Esophagus squamous epithelium (tissue), 4 donors: ENCODE measurements at regions not wholly inside any gene's neighbourhood (a gene's known extent, or its start where the extent isn't known, plus 50 kb on each side); places are given as distances from the start of the nearest gene placed in this dataset.
"Not testable (repeated sequence)": the region's sequence is repeated elsewhere in the genome, so short reads cannot be mapped to it uniquely, and the experiment has no call there.

Source experiments
- CTCF ChIP-seq, 6 experiments: fragments of 450-650 bp in 4 of 6; fragments of 200-600 bp in 2 of 6; sonication (generic) in 2 of 6; IDR thresholded peaks; one replicate each; pipeline ENCODE4 v1.5.1; 2016 to 2019; ENCODE audit warnings: antibody characterized with exemption in 6 of 6, mild to moderate bottlenecking in 4 of 6, moderate library complexity in 4 of 6
- POLR2A ChIP-seq, 4 donors: fragments of 450-650 bp; IDR thresholded peaks; one replicate each; pipeline ENCODE4 v1.6.1; 2017; ENCODE audit warnings: antibody characterized with exemption in 4 of 4, mild to moderate bottlenecking in 4 of 4, moderate library complexity in 3 of 4

- not testable (repeated sequence) for TF ChIP-seq POLR2A, CTCF (IDR thresholded peaks at IDR 0.05)
Measured at GRCh38 chr1:37380546-37380945, 93.8 kb upstream of the ZC3H12A start.
